ENCODE measurements at regions not wholly inside any gene's neighbourhood (a gene's known extent, or its start where the extent isn't known, plus 50 kb on each side); places are given as distances from the start of the nearest gene placed in this dataset.

GRCh38 chr5:105726093-105726492 lies 1944.6 kb downstream of the EFNA5 start:
- no peak for TF ChIP-seq CTCF (IDR thresholded peaks at IDR 0.05; ENCODE audit: low read depth, low read length, missing control alignments)
- in situ Hi-C loops (cut with HindIII; ENCODE audit: low pct_ligation_motif_present, low sequenced_read_pairs) = no loop called here
- no peak overlapping the region for H3K27ac ChIP-seq
- H3K36me3 ChIP-seq (replicated peaks) = no peaks in the 10 kb centered on the region
- DNase-seq = no peak
- H3K27me3 ChIP-seq (replicated peaks) = no peaks in the 10 kb centered on the region
- H3K4me3 ChIP-seq (ENCODE audit: low read depth, low read length) = no peak overlapping the region

- in situ Hi-C loops (cut with HindIII; ENCODE audit: low pct_ligation_motif_present, low sequenced_read_pairs) = no loop called here
- no peaks in the 10 kb centered on the region for H3K36me3 ChIP-seq (replicated peaks)
- no peak for DNase-seq
- TF ChIP-seq CTCF (IDR thresholded peaks at IDR 0.05; ENCODE audit: low read depth, low read length, missing control alignments) = no peak
- H3K27me3 ChIP-seq (replicated peaks) = no peaks in the 10 kb centered on the region
- no peak overlapping the region for H3K4me3 ChIP-seq (ENCODE audit: low read depth, low read length)
- H3K27ac ChIP-seq = no peak overlapping the region
Observed at GRCh38 chr5:105708442-105708841, 1962.3 kb downstream of the EFNA5 start.

GRCh38 chr5:105702323-105702722 lies 1968.4 kb downstream of the EFNA5 start:
- no peak overlapping the region for H3K27ac ChIP-seq
- TF ChIP-seq CTCF (IDR thresholded peaks at IDR 0.05; ENCODE audit: low read depth, low read length, missing control alignments) = no peak
- in situ Hi-C loops (cut with HindIII; ENCODE audit: low pct_ligation_motif_present, low sequenced_read_pairs) = no loop called here
- DNase-seq = no peak
- H3K4me3 ChIP-seq (ENCODE audit: low read depth, low read length) = no peak overlapping the region
- no peaks in the 10 kb centered on the region for H3K27me3 ChIP-seq (replicated peaks)
- H3K36me3 ChIP-seq (replicated peaks) = no peaks in the 10 kb centered on the region

- TF ChIP-seq CTCF (IDR thresholded peaks at IDR 0.05; ENCODE audit: low read depth, low read length, missing control alignments) = no peak
- Histone ChIP-seq H3K27me3 (replicated peaks) (no peaks in the 10 kb centered on the region), H3K36me3 (replicated peaks) (no peaks in the 10 kb centered on the region), H3K4me3 (ENCODE audit: low read depth, low read length) (no peak overlapping the region), H3K27ac (no peak overlapping the region)
- DNase-seq = no peak
- in situ Hi-C loops (cut with HindIII; ENCODE audit: low pct_ligation_motif_present, low sequenced_read_pairs) = no loop called here
Observed at GRCh38 chr5:105696440-105696839, 1974.3 kb downstream of the EFNA5 start.

- H3K36me3 ChIP-seq (replicated peaks) = no peaks in the 10 kb centered on the region
- H3K27me3 ChIP-seq (replicated peaks) = no peaks in the 10 kb centered on the region
- H3K4me3 ChIP-seq (ENCODE audit: low read depth, low read length) = no peak overlapping the region
- no peak overlapping the region for H3K27ac ChIP-seq
- TF ChIP-seq CTCF (IDR thresholded peaks at IDR 0.05; ENCODE audit: low read depth, low read length, missing control alignments) = no peak
- DNase-seq = no peak
- in situ Hi-C loops (cut with HindIII; ENCODE audit: low pct_ligation_motif_present, low sequenced_read_pairs) = no loop called here
Observed at GRCh38 chr5:105695941-105696340, 1974.8 kb downstream of the EFNA5 start.

- TF ChIP-seq CTCF (IDR thresholded peaks at IDR 0.05; ENCODE audit: low read depth, low read length, missing control alignments) = no peak
- no peak overlapping the region for H3K4me3 ChIP-seq (ENCODE audit: low read depth, low read length)
- in situ Hi-C loops (cut with HindIII; ENCODE audit: low pct_ligation_motif_present, low sequenced_read_pairs) = no loop called here
Observed at GRCh38 chr5:105689596-105689995, 1981.1 kb downstream of the EFNA5 start.

More at GRCh38 chr5:105689596-105689995, 1981.1 kb downstream of the EFNA5 start:
- Histone ChIP-seq H3K27ac (no peak overlapping the region), H3K27me3 (replicated peaks) (no peaks in the 10 kb centered on the region), H3K36me3 (replicated peaks) (no peaks in the 10 kb centered on the region)
- DNase-seq = no peak
